ENCODE measurements at regions not wholly inside any gene's neighbourhood (a gene's known extent, or its start where the extent isn't known, plus 50 kb on each side); places are given as distances from the start of the nearest gene placed in this dataset.

- no peak for TF ChIP-seq BHLHE40 (IDR thresholded peaks at IDR 0.05; ENCODE audit: borderline replicate concordance)
- TF ChIP-seq HDGF (IDR thresholded peaks at IDR 0.05; ENCODE audit: borderline replicate concordance) = no peak
- no peak for TF ChIP-seq FOXA1 (IDR thresholded peaks at IDR 0.05)
- no peak for TF ChIP-seq LEF1 (IDR thresholded peaks at IDR 0.05; ENCODE audit: borderline replicate concordance)
- no peak for TF ChIP-seq SP1 (IDR thresholded peaks at IDR 0.05)
- no peak for TF ChIP-seq CTBP1 (IDR thresholded peaks at IDR 0.05; ENCODE audit: borderline replicate concordance)
- no peak for TF ChIP-seq L3MBTL2 (conservative IDR thresholded peaks at IDR 0.05)
- TF ChIP-seq ELF4 (IDR thresholded peaks at IDR 0.05) = no peak
- TF ChIP-seq FOXK2 (IDR thresholded peaks at IDR 0.05) = no peak
Observed at GRCh38 chr12:124474709-124475108, 92.7 kb downstream of the NCOR2 start.
